WTC11 (cell line): ENCODE measurements at regions not wholly inside any gene's neighbourhood (a gene's known extent, or its start where the extent isn't known, plus 50 kb on each side); places are given as distances from the start of the nearest gene placed in this dataset.

ENCODE experiments used
- ATAC-seq: fragments of 200-7000 bp; cut with Tn5 transposase; 2 replicates; pipeline ENCODE4 v1.10.0; 2021; ENCODE audit warnings: mild to moderate bottlenecking, moderate library complexity
- CTCF ChIA-PET: fragments of 300-600 bp; sonication (Branson Sonifier 250); formaldehyde crosslinking; loops from one replicate; lab custom pipeline; 2021; ENCODE audit warnings: antibody characterized with exemption; lab: Charles Lee
- POLR2A ChIA-PET: fragments of 350-600 bp; sonication (Branson Sonifier 250); formaldehyde crosslinking; loops from one replicate; lab custom pipeline; 2021; ENCODE audit warnings: antibody characterized with exemption; lab: Charles Lee
- DNase-seq: peaks from one replicate; pipeline ENCODE4 v3.0.0; 2021; ENCODE audit warnings: low spot score
- H3K27ac Mint-ChIP-seq: 2 replicates; pipeline ENCODE4 v1.8.0; 2021; ENCODE audit warnings: mixed read lengths
- H3K27me3 Mint-ChIP-seq: 2 replicates; pipeline ENCODE4 v1.8.0; 2021; ENCODE audit warnings: low read depth, mild to moderate bottlenecking, moderate library complexity, mixed read lengths
- H3K36me3 Mint-ChIP-seq: 2 replicates; pipeline ENCODE4 v1.8.0; 2021; ENCODE audit warnings: mixed read lengths
- H3K4me1 Mint-ChIP-seq: 2 replicates; pipeline ENCODE4 v1.8.0; 2022; ENCODE audit warnings: mixed read lengths
- H3K4me3 Mint-ChIP-seq: 2 replicates; pipeline ENCODE4 v1.8.0; 2021; ENCODE audit warnings: mild to moderate bottlenecking, moderate library complexity, mixed read lengths
- H3K9me3 Mint-ChIP-seq: 2 replicates; pipeline ENCODE4 v1.8.0; 2021; ENCODE audit warnings: mixed read lengths
- AFF4 ChIP-seq: sonication (generic); formaldehyde crosslinking; IDR thresholded peaks from 2 replicates; pipeline ENCODE4 v1.8.1; 2023; ENCODE audit warnings: mild to moderate bottlenecking, missing genetic modification reagents, borderline replicate concordance
- ATF3 ChIP-seq: sonication (generic); formaldehyde crosslinking; conservative IDR thresholded peaks from 2 replicates; pipeline ENCODE4 v1.8.1; 2022; ENCODE audit warnings: mild to moderate bottlenecking, missing genetic modification reagents
- CREM ChIP-seq: sonication (generic); formaldehyde crosslinking; IDR thresholded peaks from 2 replicates; pipeline ENCODE4 v1.8.1; 2022; ENCODE audit warnings: mild to moderate bottlenecking, missing genetic modification reagents, moderate library complexity
- E2F5 ChIP-seq: sonication (generic); formaldehyde crosslinking; IDR thresholded peaks from 2 replicates; pipeline ENCODE4 v1.8.1; 2022; ENCODE audit warnings: mild to moderate bottlenecking, moderate library complexity, missing genetic modification reagents
- ESRRA ChIP-seq: sonication (generic); formaldehyde crosslinking; IDR thresholded peaks from 2 replicates; pipeline ENCODE4 v1.8.1; 2022; ENCODE audit warnings: mild to moderate bottlenecking, missing genetic modification reagents, borderline replicate concordance
- ETV6 ChIP-seq: sonication (generic); formaldehyde crosslinking; IDR thresholded peaks from 2 replicates; pipeline ENCODE4 v1.8.1; 2022; ENCODE audit warnings: mild to moderate bottlenecking, missing genetic modification reagents
- FOXK1 ChIP-seq: sonication (generic); formaldehyde crosslinking; IDR thresholded peaks from 2 replicates; pipeline ENCODE4 v1.8.0; 2022; ENCODE audit warnings: mild to moderate bottlenecking, moderate library complexity, missing genetic modification reagents
- GABPB1 ChIP-seq: sonication (generic); formaldehyde crosslinking; IDR thresholded peaks from 2 replicates; pipeline ENCODE4 v1.8.1; 2023; ENCODE audit warnings: mild to moderate bottlenecking, missing genetic modification reagents
- IRF2 ChIP-seq: sonication (generic); formaldehyde crosslinking; IDR thresholded peaks from 2 replicates; pipeline ENCODE4 v1.8.0; 2022; ENCODE audit warnings: low read depth, missing genetic modification reagents, borderline replicate concordance
- NR2C2 ChIP-seq: sonication (generic); formaldehyde crosslinking; IDR thresholded peaks from 2 replicates; pipeline ENCODE4 v1.8.0; 2022; ENCODE audit warnings: mild to moderate bottlenecking, missing genetic modification reagents
- PRRX2 ChIP-seq: fragments of 250-450 bp; sonication (Bioruptor Pico); IDR thresholded peaks from 2 replicates; pipeline ENCODE4 v1.8.0; 2021; ENCODE audit warnings: mild to moderate bottlenecking
- SMAD4 ChIP-seq: sonication (generic); formaldehyde crosslinking; IDR thresholded peaks from 2 replicates; pipeline ENCODE4 v1.8.0; 2022; ENCODE audit warnings: mild to moderate bottlenecking, missing genetic modification reagents
- SOX15 ChIP-seq: fragments of 250-450 bp; sonication (Bioruptor Pico); IDR thresholded peaks from 2 replicates; pipeline ENCODE4 v1.9.0; 2021; ENCODE audit warnings: mild to moderate bottlenecking
- TCF7 ChIP-seq: sonication (generic); formaldehyde crosslinking; IDR thresholded peaks from 2 replicates; pipeline ENCODE4 v1.8.0; 2022; ENCODE audit warnings: mild to moderate bottlenecking, low read depth, missing genetic modification reagents, moderate library complexity
- TEAD4 ChIP-seq: sonication (generic); formaldehyde crosslinking; IDR thresholded peaks from 2 replicates; pipeline ENCODE4 v1.8.0; 2022; ENCODE audit warnings: mild to moderate bottlenecking, missing genetic modification reagents
- USF1 ChIP-seq: sonication (generic); formaldehyde crosslinking; IDR thresholded peaks from 2 replicates; pipeline ENCODE4 v1.8.0; 2022; ENCODE audit warnings: mild to moderate bottlenecking, missing genetic modification reagents
- ZMAT4 ChIP-seq: fragments of 250-450 bp; sonication (Bioruptor Pico); IDR thresholded peaks from 2 replicates; pipeline ENCODE4 v1.9.0; 2021; ENCODE audit warnings: mild to moderate bottlenecking
- ZNF416 ChIP-seq: fragments of 250-450 bp; sonication (Bioruptor Pico); IDR thresholded peaks from 2 replicates; pipeline ENCODE4 v1.9.0; 2021; ENCODE audit warnings: mild to moderate bottlenecking, inconsistent platforms
- ZNF532 ChIP-seq: fragments of 250-450 bp; sonication (Bioruptor Pico); IDR thresholded peaks from 2 replicates; pipeline ENCODE4 v1.9.0; 2021; ENCODE audit warnings: mild to moderate bottlenecking, borderline replicate concordance

- TF ChIP-seq AFF4 (CRISPR knock-in tag) = no peak
- TF ChIP-seq ZMAT4 (CRISPR knock-in tag) = no peak
- no peak for TF ChIP-seq IRF2 (CRISPR knock-in tag)
- no peak for TF ChIP-seq CREM (CRISPR knock-in tag)
- TF ChIP-seq NR2C2 (CRISPR knock-in tag) = no peak
- no peak for TF ChIP-seq ATF3 (CRISPR knock-in tag)
- no peak for TF ChIP-seq GABPB1 (CRISPR knock-in tag)
- TF ChIP-seq SOX15 (CRISPR knock-in tag) = no peak
These were observed 272.4 kb upstream of the FBXO33 start (continued) for GRCh38 chr14:39704594-39704993.

GRCh38 chr14:39694341-39694740 is 262.1 kb upstream of the FBXO33 start:
- peaks cover 16% of the 10 kb centered on the region for H3K36me3 Mint-ChIP-seq
- ChIA-PET CTCF (no interaction called here), POLR2A (no interaction called here)
- no peak for ATAC-seq
- H3K4me3 Mint-ChIP-seq = no peak overlapping the region
- no peaks in the 10 kb centered on the region for H3K27me3 Mint-ChIP-seq
- DNase-seq = no peak
- peaks cover 20% of the 10 kb centered on the region for H3K9me3 Mint-ChIP-seq
- no peak overlapping the region for H3K27ac Mint-ChIP-seq
- TF ChIP-seq SMAD4 (CRISPR knock-in tag) (no peak), PRRX2 (no peak), ETV6 (no peak), NR2C2 (CRISPR knock-in tag) (no peak), FOXK1 (CRISPR knock-in tag) (no peak), ZNF416 (CRISPR knock-in tag) (no peak), USF1 (CRISPR knock-in tag) (no peak), TCF7 (CRISPR knock-in tag) (no peak), ESRRA (CRISPR knock-in tag) (no peak), TEAD4 (CRISPR knock-in tag) (no peak), ZNF532 (CRISPR knock-in tag) (no peak), E2F5 (no peak), IRF2 (CRISPR knock-in tag) (no peak), ATF3 (CRISPR knock-in tag) (no peak)
- H3K4me1 Mint-ChIP-seq = peaks cover 12% of the 10 kb centered on the region
